ENCODE measurements at regions not wholly inside any gene's neighbourhood (a gene's known extent, or its start where the extent isn't known, plus 50 kb on each side); places are given as distances from the start of the nearest gene placed in this dataset. TPM values are rescaled to one million over a fixed set of nuclear protein-coding genes. Genes with fewer than 3 reads are reported as not detected.

- no peak for DNase-seq
- TF ChIP-seq POLR2A (IDR thresholded peaks at IDR 0.05) (no peak), CTCF (IDR thresholded peaks at IDR 0.05) (no peak)
- H3K9me3 ChIP-seq, result no peaks in the 10 kb centered on the region
- no peak overlapping the region for H3K27ac ChIP-seq
- no peaks in the 10 kb centered on the region for H3K4me1 ChIP-seq
- H3K4me3 ChIP-seq, result no peak overlapping the region
- no peaks in the 10 kb centered on the region for H3K36me3 ChIP-seq
- no peaks in the 10 kb centered on the region for H3K27me3 ChIP-seq
- intact Hi-C loops (cut with DNase I; ENCODE audit: low total_unique reads), result no loop called here
Observed at GRCh38 chr7:96936621-96937020, 68.7 kb upstream of the DLX6 start.

DNA sequence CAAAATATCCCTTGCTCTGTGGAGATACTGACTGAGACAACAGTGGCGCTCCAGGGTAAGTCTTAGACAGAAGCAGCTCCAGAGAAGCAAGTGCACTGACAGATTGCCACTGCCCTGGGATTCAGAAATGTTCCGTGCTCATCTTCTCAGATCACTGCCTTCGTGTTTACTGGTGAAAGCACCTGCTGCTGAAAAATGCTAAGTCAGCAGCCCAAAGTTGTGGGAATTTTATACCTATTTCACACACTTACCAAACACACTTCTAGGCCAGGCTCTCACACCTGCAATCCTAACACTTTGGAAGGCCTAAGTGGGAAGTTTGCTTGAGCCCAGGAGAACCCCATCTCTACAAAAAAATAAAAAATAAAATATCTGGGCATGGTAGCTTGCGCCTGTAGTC is 63.2 kb upstream of the DLX6 start:
- intact Hi-C loops (cut with DNase I; ENCODE audit: low total_unique reads), result no loop called here
- DNase-seq, result no peak
- no peaks in the 10 kb centered on the region for H3K9me3 ChIP-seq
- TF ChIP-seq POLR2A (IDR thresholded peaks at IDR 0.05) (no peak), CTCF (IDR thresholded peaks at IDR 0.05) (no peak)
- no peaks in the 10 kb centered on the region for H3K27me3 ChIP-seq
- no peaks in the 10 kb centered on the region for H3K4me1 ChIP-seq
- H3K27ac ChIP-seq, result no peak overlapping the region
- H3K4me3 ChIP-seq, result no peak overlapping the region
- no peaks in the 10 kb centered on the region for H3K36me3 ChIP-seq

DNA sequence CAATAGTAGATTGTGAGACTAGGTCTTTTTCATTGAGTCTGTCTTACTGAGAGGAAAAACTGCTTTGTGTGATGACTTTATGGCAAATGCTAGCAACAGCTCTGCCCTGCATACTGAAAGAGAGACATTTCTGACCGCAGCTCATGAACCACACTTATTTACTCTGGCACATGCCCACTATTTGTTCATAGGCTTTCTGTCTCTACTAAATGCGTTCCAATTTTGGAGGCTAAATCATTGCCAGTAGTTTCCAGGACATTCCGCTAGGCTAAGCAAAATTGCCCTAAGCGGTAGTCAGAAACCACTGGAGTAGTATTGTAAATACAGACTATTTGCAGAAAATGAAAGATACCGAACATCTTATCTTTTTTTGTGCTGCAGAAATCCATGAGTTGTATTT is 55.6 kb upstream of the DLX6 start:
- intact Hi-C loops (cut with DNase I; ENCODE audit: low total_unique reads), result no loop called here
- H3K36me3 ChIP-seq, result no peaks in the 10 kb centered on the region
- H3K27ac ChIP-seq, result no peak overlapping the region
- no peaks in the 10 kb centered on the region for H3K9me3 ChIP-seq
- H3K4me1 ChIP-seq, result no peaks in the 10 kb centered on the region
- no peak for DNase-seq
- no peaks in the 10 kb centered on the region for H3K27me3 ChIP-seq
- no peak overlapping the region for H3K4me3 ChIP-seq
- TF ChIP-seq POLR2A (IDR thresholded peaks at IDR 0.05), result no peak
- no peak for TF ChIP-seq CTCF (IDR thresholded peaks at IDR 0.05)

DNA sequence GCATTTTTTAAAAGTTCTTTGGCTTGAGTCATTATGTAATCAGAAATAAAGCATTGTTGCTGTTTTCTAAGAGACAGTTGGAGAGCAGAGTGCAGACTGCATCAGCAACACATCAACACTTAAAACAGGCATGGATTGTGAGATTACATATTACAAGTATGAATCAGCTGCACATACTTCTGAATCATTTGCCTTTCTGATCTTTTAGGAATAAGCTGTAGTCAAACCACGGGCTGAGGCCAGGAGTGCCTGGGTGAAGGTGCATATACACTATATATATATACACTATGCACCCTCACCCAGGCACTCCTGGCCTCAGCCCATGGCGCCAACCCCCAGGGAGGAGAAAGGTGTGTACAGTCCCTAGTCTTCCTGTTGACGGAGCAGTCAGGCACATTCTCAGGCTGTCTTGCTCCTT is 52.4 kb upstream of the DLX6 start:
- H3K9me3 ChIP-seq, result no peaks in the 10 kb centered on the region
- no peak overlapping the region for H3K27ac ChIP-seq
- H3K4me3 ChIP-seq, result no peak overlapping the region
- intact Hi-C loops (cut with DNase I; ENCODE audit: low total_unique reads), result no loop called here
- H3K36me3 ChIP-seq, result no peaks in the 10 kb centered on the region
- no peaks in the 10 kb centered on the region for H3K27me3 ChIP-seq
- no peak for TF ChIP-seq POLR2A (IDR thresholded peaks at IDR 0.05)
- TF ChIP-seq CTCF (IDR thresholded peaks at IDR 0.05), result no peak
- H3K4me1 ChIP-seq, result no peaks in the 10 kb centered on the region
- DNase-seq, result no peak

DNA sequence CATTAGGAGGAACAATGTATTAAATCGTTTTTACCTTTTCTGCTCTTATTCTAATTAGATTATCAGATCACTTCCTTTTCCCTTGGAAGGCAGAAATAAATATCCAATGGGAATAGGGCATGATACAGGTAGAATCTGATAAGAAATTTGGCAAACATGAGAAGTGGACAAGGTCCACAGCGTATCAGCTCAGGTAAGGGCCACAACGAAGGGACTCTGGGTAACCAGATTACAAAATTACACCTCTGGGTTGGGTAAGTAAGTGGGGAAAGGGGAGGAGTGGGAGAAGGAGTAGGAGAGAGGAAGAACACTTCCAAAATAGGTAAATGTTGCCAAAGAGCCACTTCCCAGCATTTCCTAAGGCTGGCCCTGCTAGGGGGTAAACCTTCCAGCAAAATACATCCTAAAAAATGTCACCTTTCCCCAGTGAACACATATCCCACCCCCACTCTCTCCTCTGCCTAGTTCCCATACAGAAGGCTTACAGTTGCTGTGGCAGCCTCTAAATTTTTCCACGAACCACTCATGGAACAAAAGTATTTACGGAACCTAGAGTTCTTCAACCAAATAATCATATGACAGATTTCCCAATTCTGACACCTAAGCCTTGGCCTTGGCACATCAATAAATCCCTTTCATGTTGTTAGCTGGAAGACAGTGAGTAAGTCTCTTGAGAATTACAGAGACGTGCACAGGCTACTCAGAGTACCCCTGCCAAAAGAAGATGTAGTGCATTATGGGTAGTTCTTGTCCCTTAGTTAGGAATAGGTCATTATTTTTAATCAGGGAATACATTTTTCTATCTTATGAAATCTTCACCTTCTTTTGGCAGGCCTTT is 51.5 kb upstream of the DLX6 start:
- intact Hi-C loops (cut with DNase I; ENCODE audit: low total_unique reads), result no loop called here
- no peaks in the 10 kb centered on the region for H3K4me1 ChIP-seq
- no peak overlapping the region for H3K4me3 ChIP-seq
- no peaks in the 10 kb centered on the region for H3K9me3 ChIP-seq
- H3K27ac ChIP-seq, result no peak overlapping the region
- H3K27me3 ChIP-seq, result no peaks in the 10 kb centered on the region
- no peaks in the 10 kb centered on the region for H3K36me3 ChIP-seq
- TF ChIP-seq CTCF (IDR thresholded peaks at IDR 0.05) (no peak), POLR2A (IDR thresholded peaks at IDR 0.05) (no peak)
- DNase-seq, result no peak

Small RNA genes in the stretch of these regions (small RNA-seq; reads per million reads assigned to genes)
- gene RN7SL252P, result not detected
